ENCODE measurements at regions not wholly inside any gene's neighbourhood (a gene's known extent, or its start where the extent isn't known, plus 50 kb on each side); places are given as distances from the start of the nearest gene placed in this dataset.
A peak's percentile ranks its signal among the peaks of the same experiment; 100 is the strongest.
"Not testable (repeated sequence)": the region's sequence is repeated elsewhere in the genome, so short reads cannot be mapped to it uniquely, and the experiment has no call there.

GRCh38 chr7:66542528-66543269 is 86.0 kb upstream of the KCTD7 start:
- no peak for DNase-seq

DNA sequence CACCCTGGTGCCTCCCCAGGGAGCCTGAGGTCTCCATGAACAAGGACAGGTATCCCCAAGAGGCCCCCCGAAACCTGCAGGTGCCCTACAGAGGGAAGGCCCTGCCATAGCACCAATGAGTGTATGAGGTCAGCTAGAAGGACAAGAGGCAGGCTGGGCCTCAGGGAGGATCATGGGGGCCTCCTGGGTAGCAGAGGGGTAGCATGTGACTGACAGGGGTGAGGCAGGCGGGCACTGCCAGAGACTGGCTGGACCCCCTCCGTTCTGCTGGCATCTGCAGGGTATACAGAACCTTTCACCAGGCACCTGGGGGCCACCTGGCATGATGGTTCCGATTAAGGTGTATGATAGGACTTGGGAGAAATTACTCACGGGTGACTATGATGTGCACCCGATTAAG is 79.2 kb upstream of the KCTD7 start:
- DNase-seq: no peak

DNA sequence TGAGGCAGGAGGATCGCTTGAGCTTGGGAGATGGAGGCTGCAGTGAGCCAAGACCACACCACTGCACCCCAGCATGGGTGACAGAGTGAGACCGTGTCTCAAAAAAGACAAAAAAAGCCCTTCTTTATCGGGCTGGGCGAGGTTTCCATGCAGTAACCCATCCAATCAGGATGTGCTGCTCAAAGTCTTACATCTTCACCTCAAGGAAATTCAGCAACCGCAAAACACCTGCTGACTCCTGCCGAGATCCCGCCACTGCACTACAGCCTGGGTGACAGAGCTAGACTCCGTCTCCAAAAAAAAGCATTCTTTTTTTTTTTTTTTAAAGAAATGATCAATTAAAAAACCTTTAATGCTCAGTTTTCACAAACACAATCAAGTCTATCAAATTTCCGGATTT is 75.7 kb upstream of the KCTD7 start:
- no peak for DNase-seq

DNA sequence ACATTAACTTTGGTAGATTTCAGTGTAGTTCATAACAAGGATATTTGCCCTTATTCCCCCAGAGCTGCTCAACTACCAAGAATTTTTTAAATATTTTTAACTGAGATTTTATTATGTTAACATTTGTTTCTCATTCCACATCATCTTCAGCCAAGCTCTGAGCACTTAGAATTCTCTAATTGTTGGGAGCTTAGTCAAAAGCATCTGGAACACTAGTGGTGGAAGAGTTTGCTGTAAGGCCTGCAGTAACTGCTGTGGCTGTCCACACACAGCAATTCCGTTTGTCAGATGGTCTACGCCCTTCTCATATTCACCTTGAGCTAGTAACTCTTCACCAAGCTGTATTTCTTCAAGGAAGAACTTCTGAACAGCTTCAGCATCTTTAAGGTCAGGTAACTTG is 75.0 kb upstream of the KCTD7 start:
- DNase-seq: not testable (repeated sequence)

DNA sequence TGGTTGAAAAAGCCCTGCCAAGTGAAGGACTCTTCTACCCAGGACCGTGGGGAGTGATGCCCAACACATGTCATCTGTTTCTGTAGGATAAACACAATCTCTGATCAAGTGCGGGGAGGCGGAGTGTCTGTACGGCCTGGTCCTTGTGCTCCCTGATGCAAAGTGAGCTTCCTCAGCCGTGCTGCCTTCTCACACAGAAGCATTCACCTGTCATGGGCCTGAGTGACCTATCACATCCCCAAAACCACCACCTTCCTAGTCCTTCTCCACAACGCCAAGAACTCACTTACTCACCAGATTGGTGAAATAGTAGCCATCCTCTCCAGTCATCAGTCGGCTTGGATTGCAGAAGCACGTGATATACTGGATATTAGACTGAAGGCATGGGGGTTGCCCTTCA is 74.4 kb upstream of the KCTD7 start:
- not testable (repeated sequence) for DNase-seq

DNA sequence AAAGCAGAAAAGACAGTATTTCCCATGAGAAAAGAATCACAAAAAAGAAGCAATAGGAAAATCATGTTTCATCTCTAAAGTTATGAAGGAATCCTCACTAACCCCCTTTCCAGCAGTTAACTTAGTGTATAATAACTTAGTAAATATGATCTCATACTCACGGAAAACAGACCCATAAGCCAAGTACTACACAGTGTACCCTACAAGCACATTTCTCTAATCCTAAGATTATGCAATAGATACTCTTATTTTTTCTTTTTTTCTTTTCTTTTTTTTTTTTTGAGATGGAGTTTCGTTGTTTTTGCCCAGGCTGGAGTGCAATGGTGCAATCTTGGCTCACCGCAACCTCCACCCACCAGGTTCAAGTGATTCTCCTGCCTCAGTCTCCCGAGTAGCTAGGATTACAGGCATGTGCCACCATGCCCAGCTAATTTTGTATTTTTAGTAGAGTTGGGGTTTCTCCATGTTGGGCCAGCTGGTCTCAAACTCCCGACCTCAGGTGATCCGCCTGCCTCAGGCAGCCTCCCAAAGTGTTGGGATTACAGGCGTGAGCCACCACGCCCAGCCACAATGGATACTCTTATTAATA is 73.7 kb upstream of the KCTD7 start:
- DNase-seq: not testable (repeated sequence)

DNA sequence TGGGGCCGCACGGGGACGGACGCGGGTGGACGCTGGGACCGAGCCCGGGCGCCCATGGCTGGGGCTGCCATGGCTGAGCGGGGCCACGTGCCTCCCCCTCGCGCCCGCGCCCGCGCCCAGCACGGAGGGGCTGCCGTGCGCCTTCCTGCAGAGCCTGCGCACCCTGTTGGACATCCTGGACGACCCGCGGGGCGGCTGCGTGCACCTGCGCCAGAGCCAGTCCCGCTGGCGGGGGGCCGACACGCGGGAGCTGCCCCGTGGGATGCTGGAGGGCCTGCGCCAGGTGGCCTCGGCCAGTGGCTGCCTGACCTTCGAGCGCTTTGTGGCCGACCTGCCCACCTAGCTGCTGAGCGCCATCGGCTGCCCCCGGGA is 72.5 kb upstream of the KCTD7 start:
- DNase-seq: no peak

GRCh38 chr7:66556549-66557213 is 72.0 kb upstream of the KCTD7 start:
- DNase-seq: no peak

DNA sequence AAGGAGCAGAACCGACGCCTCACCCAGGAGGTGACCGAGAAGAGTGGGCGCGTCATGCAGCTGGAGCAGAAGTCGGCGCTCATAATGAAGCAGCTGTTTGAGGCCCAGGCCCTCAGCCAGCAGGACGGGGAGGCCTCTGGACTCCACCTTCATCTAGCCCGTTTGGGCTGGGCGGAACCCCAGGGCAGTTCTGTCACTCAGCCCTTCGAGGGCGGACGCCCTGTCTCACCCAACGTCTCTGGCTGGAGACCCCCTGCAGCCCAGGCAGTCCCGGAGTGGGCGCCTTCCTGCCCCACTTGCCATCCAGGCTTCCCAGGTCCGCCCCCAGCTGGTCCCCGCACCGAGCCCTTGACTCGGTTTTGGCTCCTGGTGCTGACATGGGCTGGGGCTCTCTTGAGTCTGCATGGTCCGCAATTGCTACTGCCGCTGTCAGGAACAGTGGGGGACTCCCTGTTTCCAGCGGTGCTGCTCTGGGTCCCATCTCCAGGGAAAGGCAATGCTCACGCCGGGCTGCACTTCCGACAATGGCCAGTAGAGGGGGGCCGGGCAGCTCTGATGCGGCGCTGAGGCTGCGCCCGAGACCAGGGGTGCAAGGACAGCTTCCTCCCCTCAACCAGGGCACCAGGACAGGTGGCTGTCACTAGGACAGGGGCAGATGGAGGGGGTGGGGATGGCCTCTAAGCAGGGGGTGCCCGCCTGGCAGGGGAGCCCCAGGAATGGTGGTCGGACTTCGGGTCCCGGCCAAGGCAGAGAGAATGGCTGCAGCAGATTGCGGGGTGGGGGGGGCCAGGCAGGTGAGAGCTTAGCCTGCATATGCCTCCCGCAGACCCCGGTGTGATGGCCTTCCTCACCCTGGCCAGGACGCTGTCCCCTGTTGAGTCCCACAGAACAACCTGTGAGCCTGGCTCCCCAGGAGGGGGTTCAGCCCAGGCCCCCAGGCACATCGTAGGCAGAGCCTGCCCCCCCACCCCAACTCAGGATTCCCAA is 71.2 kb upstream of the KCTD7 start:
- peak; percentile 5 for DNase-seq

GRCh38 chr7:66558201-66558641 is 70.5 kb upstream of the KCTD7 start:
- DNase-seq: no peak

DNA sequence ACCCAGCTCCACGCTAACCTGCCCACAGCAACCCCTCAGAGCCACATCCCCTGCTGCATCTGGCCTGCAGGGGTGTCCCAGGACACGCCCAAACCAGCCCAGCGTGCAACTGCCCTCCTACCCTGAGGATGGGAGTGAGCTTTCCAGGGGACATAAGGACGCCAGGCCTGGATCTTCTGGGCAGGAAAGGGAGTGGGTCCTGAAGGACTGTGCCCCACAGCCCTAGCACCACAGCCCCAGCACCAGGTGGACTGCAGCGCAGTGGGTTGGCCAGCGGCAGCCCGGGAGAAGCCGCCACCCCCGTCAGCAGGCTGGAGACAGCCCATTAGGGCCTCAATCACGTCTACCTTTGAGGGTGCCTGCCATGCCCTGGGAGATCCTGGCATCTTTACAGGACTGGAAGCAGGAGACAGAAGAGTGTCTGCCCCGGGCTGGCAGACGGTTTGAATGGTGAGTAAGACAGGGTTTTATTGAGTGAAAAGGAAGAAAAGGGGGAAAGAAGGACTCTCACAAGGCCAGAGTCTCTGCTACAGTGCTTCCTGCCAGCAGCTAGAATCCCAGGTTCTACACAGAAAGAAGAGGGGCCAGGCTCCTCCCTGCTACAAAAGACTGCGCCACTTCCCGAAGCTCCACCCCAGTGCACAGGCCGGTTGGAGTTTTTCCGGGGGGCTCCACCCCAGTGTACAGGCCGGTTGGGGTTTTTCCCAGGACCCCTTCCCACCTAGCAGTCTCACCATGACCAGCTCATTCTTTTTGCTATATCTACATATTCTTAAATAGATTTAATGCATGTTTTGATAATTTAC is 69.8 kb upstream of the KCTD7 start:
- DNase-seq: no peak

- no peak for DNase-seq
Measured at GRCh38 chr7:66564045-66564444, 64.6 kb upstream of the KCTD7 start.

DNA sequence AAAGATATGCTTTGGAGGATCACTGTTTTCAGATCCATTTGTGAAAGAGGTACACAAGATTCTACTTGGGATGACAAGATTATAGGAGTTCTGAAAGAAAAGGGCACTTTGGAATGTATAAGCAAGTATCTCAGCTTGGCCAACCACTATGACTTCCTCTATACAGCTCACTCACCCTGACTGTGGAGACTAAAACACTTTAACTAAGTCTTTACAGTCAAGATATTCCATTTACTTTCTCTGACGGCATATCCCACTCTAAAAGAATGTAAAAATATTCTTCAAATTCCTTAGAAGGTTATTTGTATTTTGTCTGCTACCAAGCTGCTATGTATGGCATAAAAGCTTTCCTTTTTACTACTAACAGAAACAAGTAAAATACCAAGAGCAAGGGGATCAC is 58.5 kb upstream of the KCTD7 start:
- DNase-seq: not testable (repeated sequence)

DNA sequence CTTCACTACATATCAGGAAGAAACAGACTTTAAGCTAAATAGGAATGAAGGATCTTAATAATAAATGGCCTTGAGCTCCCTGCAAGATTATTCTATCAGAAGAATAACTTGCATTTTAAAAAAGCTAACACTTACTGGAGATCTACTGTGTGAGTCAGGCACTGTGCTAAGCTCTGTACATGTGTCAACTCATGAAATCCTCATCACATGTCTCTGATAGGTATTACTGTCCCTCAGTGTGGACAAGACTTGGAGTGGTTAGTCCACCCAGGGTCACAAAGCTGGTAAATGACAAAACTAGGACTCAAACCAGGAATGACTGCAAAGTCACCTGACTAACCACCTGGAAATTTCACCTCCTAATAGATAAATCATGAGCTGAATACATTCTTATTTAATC is 57.1 kb upstream of the KCTD7 start:
- DNase-seq: no peak

- not testable (repeated sequence) for DNase-seq
Measured at GRCh38 chr7:66573782-66574495, 54.7 kb upstream of the KCTD7 start.

GRCh38 chr7:66574768-66575167 is 53.9 kb upstream of the KCTD7 start:
- DNase-seq: not testable (repeated sequence)

GRCh38 chr7:66575398-66575797 is 53.3 kb upstream of the KCTD7 start:
- no peak for DNase-seq

GRCh38 chr7:66576646-66577045 is 52.0 kb upstream of the KCTD7 start:
- no peak for DNase-seq
